ENCODE measurements at regions not wholly inside any gene's neighbourhood (a gene's known extent, or its start where the extent isn't known, plus 50 kb on each side); places are given as distances from the start of the nearest gene placed in this dataset.

- peaks cover 14% of the 10 kb centered on the region for H3K9me3 Mint-ChIP-seq
- H3K27me3 Mint-ChIP-seq = peaks cover 24% of the 10 kb centered on the region
- no peaks in the 10 kb centered on the region for H3K36me3 Mint-ChIP-seq (ENCODE audit: low read depth)
- no peak for ATAC-seq (replicated peaks)
- H3K4me1 Mint-ChIP-seq = no peaks in the 10 kb centered on the region
- H3K4me3 Mint-ChIP-seq = no peak overlapping the region
- H3K27ac Mint-ChIP-seq = no peak overlapping the region
Observed at GRCh38 chr10:125283191-125283835, 123.0 kb upstream of the CTBP2 start.

GRCh38 chr10:125281091-125281490, 120.7 kb upstream of the CTBP2 start:
- Mint-ChIP-seq H3K27me3 (peaks cover 16% of the 10 kb centered on the region), H3K27ac (no peak overlapping the region), H3K36me3 (ENCODE audit: low read depth) (no peaks in the 10 kb centered on the region), H3K9me3 (peaks cover 5% of the 10 kb centered on the region), H3K4me1 (no peaks in the 10 kb centered on the region), H3K4me3 (no peak overlapping the region)
- ATAC-seq (replicated peaks) = no peak

GRCh38 chr10:125276133-125276532, 115.8 kb upstream of the CTBP2 start:
- peaks cover 5% of the 10 kb centered on the region for H3K9me3 Mint-ChIP-seq
- H3K4me1 Mint-ChIP-seq = no peaks in the 10 kb centered on the region
- H3K4me3 Mint-ChIP-seq = no peak overlapping the region
- peaks cover 1% of the 10 kb centered on the region for H3K27me3 Mint-ChIP-seq
- no peak overlapping the region for H3K27ac Mint-ChIP-seq
- H3K36me3 Mint-ChIP-seq (ENCODE audit: low read depth) = no peaks in the 10 kb centered on the region
- no peak for ATAC-seq (replicated peaks)

GRCh38 chr10:125274961-125275360, 114.6 kb upstream of the CTBP2 start:
- Mint-ChIP-seq H3K27me3 (peaks cover 8% of the 10 kb centered on the region), H3K36me3 (ENCODE audit: low read depth) (no peaks in the 10 kb centered on the region), H3K9me3 (peaks cover 9% of the 10 kb centered on the region), H3K27ac (no peak overlapping the region), H3K4me1 (no peaks in the 10 kb centered on the region), H3K4me3 (no peak overlapping the region)
- ATAC-seq (replicated peaks) = no peak

GRCh38 chr10:125273023-125273422, 112.7 kb upstream of the CTBP2 start:
- Mint-ChIP-seq H3K4me1 (no peaks in the 10 kb centered on the region), H3K36me3 (ENCODE audit: low read depth) (no peaks in the 10 kb centered on the region), H3K9me3 (peaks cover 9% of the 10 kb centered on the region), H3K4me3 (no peak overlapping the region), H3K27ac (no peak overlapping the region), H3K27me3 (peaks cover 8% of the 10 kb centered on the region)
- no peak for ATAC-seq (replicated peaks)

GRCh38 chr10:125269716-125270115, 109.4 kb upstream of the CTBP2 start:
- Mint-ChIP-seq H3K27me3 (peaks cover 8% of the 10 kb centered on the region), H3K4me3 (no peak overlapping the region), H3K36me3 (ENCODE audit: low read depth) (no peaks in the 10 kb centered on the region), H3K9me3 (peaks cover 5% of the 10 kb centered on the region), H3K27ac (no peak overlapping the region), H3K4me1 (no peaks in the 10 kb centered on the region)
- no peak for ATAC-seq (replicated peaks)

- Mint-ChIP-seq H3K36me3 (ENCODE audit: low read depth) (no peaks in the 10 kb centered on the region), H3K4me1 (no peaks in the 10 kb centered on the region), H3K27me3 (peaks cover 8% of the 10 kb centered on the region), H3K27ac (no peak overlapping the region), H3K4me3 (no peak overlapping the region), H3K9me3 (peaks cover 5% of the 10 kb centered on the region)
- ATAC-seq (replicated peaks) = no peak
Observed at GRCh38 chr10:125266966-125267365, 106.6 kb upstream of the CTBP2 start.

- Mint-ChIP-seq H3K4me3 (no peak overlapping the region), H3K36me3 (ENCODE audit: low read depth) (no peaks in the 10 kb centered on the region), H3K9me3 (peaks cover 5% of the 10 kb centered on the region), H3K4me1 (no peaks in the 10 kb centered on the region), H3K27me3 (peaks cover 8% of the 10 kb centered on the region), H3K27ac (no peak overlapping the region)
- ATAC-seq (replicated peaks) = no peak
Observed at GRCh38 chr10:125266541-125266940, 106.2 kb upstream of the CTBP2 start.

GRCh38 chr10:125265579-125265955, 105.2 kb upstream of the CTBP2 start:
- Mint-ChIP-seq H3K4me1 (no peaks in the 10 kb centered on the region), H3K36me3 (ENCODE audit: low read depth) (no peaks in the 10 kb centered on the region), H3K27me3 (peaks cover 6% of the 10 kb centered on the region), H3K4me3 (no peak overlapping the region), H3K9me3 (peaks cover 8% of the 10 kb centered on the region), H3K27ac (no peak overlapping the region)
- no peak for ATAC-seq (replicated peaks)

- no peak for ATAC-seq (replicated peaks)
- peaks cover 4% of the 10 kb centered on the region for H3K9me3 Mint-ChIP-seq
- H3K27me3 Mint-ChIP-seq = no peaks in the 10 kb centered on the region
- no peaks in the 10 kb centered on the region for H3K4me1 Mint-ChIP-seq
- no peak overlapping the region for H3K27ac Mint-ChIP-seq
- H3K36me3 Mint-ChIP-seq (ENCODE audit: low read depth) = no peaks in the 10 kb centered on the region
- H3K4me3 Mint-ChIP-seq = no peak overlapping the region
Observed at GRCh38 chr10:125264757-125265578, 104.6 kb upstream of the CTBP2 start.

GRCh38 chr10:125264091-125264490, 103.7 kb upstream of the CTBP2 start:
- ATAC-seq (replicated peaks) = no peak
- Mint-ChIP-seq H3K27ac (no peak overlapping the region), H3K27me3 (no peaks in the 10 kb centered on the region), H3K36me3 (ENCODE audit: low read depth) (no peaks in the 10 kb centered on the region), H3K4me1 (no peaks in the 10 kb centered on the region), H3K4me3 (no peak overlapping the region), H3K9me3 (peaks cover 4% of the 10 kb centered on the region)

- Mint-ChIP-seq H3K27ac (no peak overlapping the region), H3K9me3 (peaks cover 4% of the 10 kb centered on the region), H3K4me1 (no peaks in the 10 kb centered on the region), H3K4me3 (no peak overlapping the region), H3K36me3 (ENCODE audit: low read depth) (no peaks in the 10 kb centered on the region), H3K27me3 (no peaks in the 10 kb centered on the region)
- no peak for ATAC-seq (replicated peaks)
Observed at GRCh38 chr10:125263551-125263950, 103.2 kb upstream of the CTBP2 start.

GRCh38 chr10:125262920-125263319, 102.6 kb upstream of the CTBP2 start:
- Mint-ChIP-seq H3K4me3 (no peak overlapping the region), H3K9me3 (peaks cover 4% of the 10 kb centered on the region), H3K27ac (no peak overlapping the region), H3K36me3 (ENCODE audit: low read depth) (no peaks in the 10 kb centered on the region), H3K27me3 (no peaks in the 10 kb centered on the region), H3K4me1 (no peaks in the 10 kb centered on the region)
- ATAC-seq (replicated peaks) = no peak

GRCh38 chr10:125262409-125262808, 102.0 kb upstream of the CTBP2 start:
- Mint-ChIP-seq H3K9me3 (peaks cover 4% of the 10 kb centered on the region), H3K27me3 (no peaks in the 10 kb centered on the region)

GRCh38 chr10:125261491-125262186, 101.3 kb upstream of the CTBP2 start:
- Mint-ChIP-seq H3K27me3 (no peaks in the 10 kb centered on the region), H3K4me1 (no peaks in the 10 kb centered on the region), H3K4me3 (no peak overlapping the region), H3K27ac (no peak overlapping the region), H3K36me3 (ENCODE audit: low read depth) (no peaks in the 10 kb centered on the region), H3K9me3 (peaks cover 4% of the 10 kb centered on the region)
- peak; percentile 74 for ATAC-seq (replicated peaks)

More at GRCh38 chr10:125262409-125262808, 102.0 kb upstream of the CTBP2 start:
- ATAC-seq (replicated peaks) = no peak
- no peak overlapping the region for H3K27ac Mint-ChIP-seq
- H3K4me3 Mint-ChIP-seq = no peak overlapping the region
- no peaks in the 10 kb centered on the region for H3K36me3 Mint-ChIP-seq (ENCODE audit: low read depth)
- H3K4me1 Mint-ChIP-seq = no peaks in the 10 kb centered on the region
